Activated T-cell treated with anti-CD3 and anti-CD28 coated beads for 24 hours (primary cell): ENCODE measurements at regions not wholly inside any gene's neighbourhood (a gene's known extent, or its start where the extent isn't known, plus 50 kb on each side); places are given as distances from the start of the nearest gene placed in this dataset.
"Not testable (repeated sequence)": the region's sequence is repeated elsewhere in the genome, so short reads cannot be mapped to it uniquely, and the experiment has no call there.

Experiments
- DNase-seq: peaks from one replicate; pipeline ENCODE4 v3.0.0-alpha.2; 2020; ENCODE audit warnings: low read depth

DNA sequence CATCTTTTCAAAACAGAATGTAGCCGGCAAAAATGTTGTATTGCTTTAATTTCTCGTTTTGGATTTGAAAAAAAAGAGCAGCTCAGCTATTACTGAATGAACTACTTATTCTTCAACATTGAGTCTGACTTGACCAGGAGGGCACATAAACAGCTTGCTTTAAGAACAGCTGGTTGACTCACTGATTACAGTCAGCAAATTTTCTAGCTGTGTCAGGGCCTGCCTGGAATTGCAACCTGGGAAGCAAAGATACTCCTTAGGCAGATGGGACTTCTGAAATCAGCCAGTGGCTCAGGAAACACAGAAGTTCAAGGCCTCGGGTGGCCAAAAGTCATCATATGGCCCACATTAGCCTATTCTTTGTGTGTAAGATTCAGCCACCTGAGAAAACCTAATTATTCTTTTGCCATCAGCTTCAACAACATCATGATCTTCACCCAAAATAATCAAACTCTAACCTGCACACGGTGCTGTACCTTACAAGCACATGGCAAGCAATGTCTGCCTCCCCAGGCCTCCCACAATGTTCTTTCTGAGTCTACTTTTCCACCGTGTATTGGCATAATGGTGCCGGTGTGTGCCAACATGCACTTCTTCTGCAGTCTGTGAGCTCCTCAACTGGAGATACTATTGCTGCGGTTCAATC is 307.2 kb downstream of the HHIPL2 start:
- no peak for DNase-seq

DNA sequence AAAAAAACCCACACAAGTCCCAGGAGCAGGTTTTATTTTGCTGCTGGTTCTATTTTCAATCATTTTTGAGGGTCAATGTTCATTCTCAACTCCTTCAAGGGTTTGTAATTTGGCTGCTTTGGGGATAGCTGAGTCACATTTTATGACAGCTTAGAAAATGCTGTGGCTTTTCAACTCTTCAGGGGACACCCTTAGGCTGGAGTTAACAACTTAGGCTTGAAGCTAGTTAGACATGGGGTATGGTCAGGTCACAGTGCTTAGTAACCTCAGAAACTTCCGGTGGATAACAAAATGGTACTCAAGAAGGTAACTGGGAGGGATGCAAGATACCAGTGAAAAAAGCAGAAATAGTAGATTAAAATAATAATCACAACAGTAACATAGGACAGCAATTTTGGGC is 308.8 kb downstream of the HHIPL2 start:
- no peak for DNase-seq

- DNase-seq, result no peak
These were observed 313.6 kb downstream of the HHIPL2 start for GRCh38 chr1:222234351-222234750.

DNA sequence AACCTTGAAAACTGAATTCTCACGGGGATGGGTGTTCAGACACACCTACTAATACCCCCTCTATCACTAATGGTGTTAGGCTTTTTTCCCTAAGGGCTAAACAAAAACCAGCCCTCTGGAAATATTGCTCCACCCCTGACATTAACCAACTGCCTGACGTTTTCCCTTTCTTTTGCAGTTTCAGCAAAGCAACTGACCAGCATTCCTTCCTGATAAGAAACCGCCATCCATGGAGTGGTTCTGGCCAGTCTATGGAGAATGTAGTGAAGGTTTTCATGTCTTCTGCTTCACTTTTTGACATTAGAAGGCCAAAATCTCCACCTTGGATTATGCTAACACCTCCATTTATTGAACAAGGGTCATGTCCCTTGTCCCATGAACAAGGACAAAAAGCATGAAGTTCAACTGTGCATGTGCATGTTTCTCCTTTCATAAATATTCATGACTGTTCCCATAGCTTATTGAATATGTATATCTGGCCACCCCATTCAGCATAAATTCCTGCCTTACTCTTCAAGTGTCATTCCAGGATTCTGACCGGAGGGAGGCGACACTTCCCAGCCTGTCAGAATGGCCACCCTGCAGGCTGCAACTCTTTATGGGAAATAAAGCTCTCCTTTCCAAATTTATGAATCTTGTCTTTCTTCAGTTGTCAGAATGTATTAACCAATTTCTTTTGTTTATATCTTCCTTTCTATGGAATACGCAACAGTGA is 314.3 kb downstream of the HHIPL2 start:
- no peak for DNase-seq

DNA sequence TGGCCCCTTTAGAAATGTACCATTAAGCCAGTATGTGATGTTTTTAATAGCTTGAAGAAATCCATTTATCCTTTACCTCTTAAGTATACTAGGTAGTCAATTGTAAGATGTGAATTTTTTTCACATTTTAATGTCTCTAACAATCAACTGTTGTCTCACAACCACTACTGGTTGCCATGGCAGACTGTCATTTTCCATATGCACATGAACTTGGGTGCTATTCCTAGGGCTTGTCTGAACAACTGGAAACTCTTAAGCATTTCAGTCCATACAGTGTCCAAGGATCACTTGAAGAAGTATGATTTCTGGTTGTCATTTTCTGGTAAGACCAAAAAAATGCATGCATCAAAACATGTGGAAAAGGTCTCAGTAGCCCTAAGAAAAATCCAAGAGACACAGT is 315.1 kb downstream of the HHIPL2 start:
- DNase-seq, result no peak

GRCh38 chr1:222229672-222230312 is 318.1 kb downstream of the HHIPL2 start:
- no peak for DNase-seq

DNA sequence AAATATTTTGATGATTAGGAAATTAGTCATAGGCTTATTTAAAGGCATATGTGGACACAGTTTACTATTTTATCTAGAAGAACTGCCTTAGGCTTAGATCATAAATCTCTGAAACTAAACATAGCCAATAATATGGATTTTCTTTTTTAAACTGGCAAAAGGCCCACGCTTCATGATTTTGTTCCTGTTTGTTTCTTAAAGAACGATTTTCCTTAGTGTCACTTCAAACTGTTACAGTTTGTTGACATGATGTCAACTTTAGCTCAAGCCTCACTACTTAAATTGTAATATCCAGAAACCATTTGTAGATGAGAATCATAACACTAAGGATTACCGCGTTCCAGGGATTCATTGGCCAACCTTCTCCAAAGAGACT is 322.6 kb downstream of the HHIPL2 start:
- no peak for DNase-seq

GRCh38 chr1:222224636-222225315 is 323.1 kb downstream of the HHIPL2 start:
- no peak for DNase-seq

- no peak for DNase-seq
These were observed 323.7 kb downstream of the HHIPL2 start for GRCh38 chr1:222224156-222224555.

GRCh38 chr1:222223010-222223409 is 324.9 kb downstream of the HHIPL2 start:
- no peak for DNase-seq

DNA sequence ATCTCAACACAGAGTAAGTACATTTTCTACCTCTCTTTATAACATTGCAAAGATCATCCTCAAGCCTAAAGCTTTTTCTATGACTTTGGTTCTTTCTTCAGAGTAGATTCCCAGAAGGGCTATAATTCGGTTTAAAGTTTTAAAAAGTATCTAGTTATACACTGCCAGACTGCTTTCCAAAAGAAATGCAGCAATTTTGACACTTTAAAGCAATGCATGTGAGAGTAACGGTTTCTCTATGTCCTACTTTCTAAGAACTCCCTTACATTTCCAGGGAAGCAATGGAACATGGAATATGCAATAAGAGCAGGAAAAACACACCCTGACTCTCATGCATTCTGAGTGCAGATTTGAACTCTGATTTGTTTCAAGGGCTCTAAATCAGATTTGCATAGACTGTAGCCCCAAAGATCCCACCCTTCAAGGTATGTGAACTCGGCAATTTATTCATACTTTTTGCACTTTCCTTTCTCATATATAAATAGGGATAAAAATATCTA is 331.6 kb downstream of the HHIPL2 start:
- no peak for DNase-seq

DNA sequence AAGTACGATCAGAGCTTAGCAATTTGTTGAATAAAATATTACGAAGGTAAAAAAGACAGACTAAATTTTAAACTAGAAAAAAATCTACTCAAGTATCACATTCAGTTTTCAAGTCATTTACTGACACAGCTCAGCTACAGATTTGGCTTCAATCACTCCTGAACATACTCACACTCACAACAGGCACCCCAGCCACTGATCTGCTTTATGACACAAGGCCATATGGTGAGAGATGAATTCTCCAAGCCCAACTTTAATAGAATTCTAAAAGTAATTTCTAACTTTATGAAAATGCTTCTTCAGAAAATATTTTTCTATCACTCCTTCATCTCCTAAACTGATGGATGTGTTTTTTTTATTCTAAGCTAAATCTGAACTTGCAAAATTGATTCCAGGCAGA is 337.1 kb downstream of the HHIPL2 start:
- no peak for DNase-seq

DNA sequence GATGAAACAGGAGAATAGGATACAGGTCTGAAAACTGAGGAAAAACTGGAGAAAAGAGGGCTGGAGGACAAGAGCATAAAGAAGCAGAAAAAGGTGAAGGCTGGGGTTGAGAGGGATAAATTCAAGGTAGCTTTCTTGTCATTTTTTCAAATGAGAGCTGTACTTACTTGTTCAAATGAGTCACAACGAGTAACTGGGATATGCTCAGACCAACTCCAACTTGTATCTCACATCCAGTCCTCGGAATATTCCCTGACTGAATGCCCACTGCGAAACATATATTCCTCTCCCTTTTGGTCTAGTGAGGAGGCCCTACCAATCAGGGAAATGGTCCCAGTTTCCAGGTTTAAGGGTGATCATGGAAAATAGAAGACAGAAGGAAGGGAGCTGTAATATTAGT is 343.4 kb downstream of the HHIPL2 start:
- DNase-seq, result no peak

GRCh38 chr1:222202831-222203230 is 345.1 kb downstream of the HHIPL2 start:
- DNase-seq, result no peak

DNA sequence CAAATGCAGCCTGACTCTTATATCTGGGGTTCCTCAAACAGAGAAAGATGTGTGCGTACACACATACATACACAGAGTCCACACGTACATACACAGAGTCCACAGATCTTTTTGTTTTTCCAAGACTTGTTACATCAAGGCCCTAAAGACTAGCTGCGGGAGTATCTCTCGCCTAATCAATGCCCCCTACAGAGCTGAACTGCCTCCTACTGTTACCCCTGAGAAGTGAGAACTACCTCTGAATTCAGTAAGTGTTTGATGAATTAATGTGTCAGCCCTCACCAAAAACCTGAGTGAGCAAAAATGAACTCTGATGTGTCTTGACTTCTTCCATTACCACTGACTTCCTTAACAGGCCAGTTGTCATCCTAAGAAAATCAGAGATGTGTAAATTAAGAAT is 351.2 kb downstream of the HHIPL2 start:
- DNase-seq, result no peak

DNA sequence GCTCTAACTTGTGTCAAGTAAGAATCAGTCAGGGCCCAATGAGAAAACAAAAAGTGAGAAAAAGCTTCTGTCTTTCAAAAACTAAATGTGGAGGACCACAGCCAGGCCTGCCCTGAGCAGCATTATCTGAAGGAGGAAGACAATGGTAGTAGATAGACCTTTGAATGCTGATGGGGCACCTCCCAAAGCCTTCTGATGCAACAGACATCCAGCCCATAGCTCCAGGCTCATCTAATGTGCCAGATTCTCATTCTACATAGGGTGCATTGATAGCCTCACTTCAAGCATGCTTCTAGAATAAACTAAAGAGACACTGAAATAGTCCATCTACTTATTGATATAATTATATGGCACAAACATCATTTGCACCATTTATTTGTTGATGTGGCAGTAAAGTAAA is 351.6 kb downstream of the HHIPL2 start:
- DNase-seq, result no peak

GRCh38 chr1:222195857-222196256 is 352.0 kb downstream of the HHIPL2 start:
- no peak for DNase-seq

DNA sequence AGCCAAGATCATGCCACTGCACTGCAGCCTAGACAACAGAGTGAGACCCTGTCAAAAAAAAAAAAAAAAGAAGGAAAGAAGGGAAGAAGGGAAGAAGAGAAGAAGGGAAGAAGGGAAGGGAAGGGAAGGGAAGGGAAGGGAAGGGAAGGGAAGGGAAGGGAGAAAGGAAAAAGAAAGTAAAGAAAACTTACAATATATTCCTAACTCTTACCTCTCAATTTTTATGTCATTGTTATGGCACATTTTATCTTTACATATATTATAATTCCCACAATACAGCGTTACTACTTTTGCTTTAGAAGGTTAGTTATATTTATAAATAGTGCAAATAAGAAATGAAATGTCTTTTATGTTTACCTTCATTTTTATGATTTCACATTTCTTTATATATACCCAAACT is 358.7 kb downstream of the HHIPL2 start:
- DNase-seq, result no peak

DNA sequence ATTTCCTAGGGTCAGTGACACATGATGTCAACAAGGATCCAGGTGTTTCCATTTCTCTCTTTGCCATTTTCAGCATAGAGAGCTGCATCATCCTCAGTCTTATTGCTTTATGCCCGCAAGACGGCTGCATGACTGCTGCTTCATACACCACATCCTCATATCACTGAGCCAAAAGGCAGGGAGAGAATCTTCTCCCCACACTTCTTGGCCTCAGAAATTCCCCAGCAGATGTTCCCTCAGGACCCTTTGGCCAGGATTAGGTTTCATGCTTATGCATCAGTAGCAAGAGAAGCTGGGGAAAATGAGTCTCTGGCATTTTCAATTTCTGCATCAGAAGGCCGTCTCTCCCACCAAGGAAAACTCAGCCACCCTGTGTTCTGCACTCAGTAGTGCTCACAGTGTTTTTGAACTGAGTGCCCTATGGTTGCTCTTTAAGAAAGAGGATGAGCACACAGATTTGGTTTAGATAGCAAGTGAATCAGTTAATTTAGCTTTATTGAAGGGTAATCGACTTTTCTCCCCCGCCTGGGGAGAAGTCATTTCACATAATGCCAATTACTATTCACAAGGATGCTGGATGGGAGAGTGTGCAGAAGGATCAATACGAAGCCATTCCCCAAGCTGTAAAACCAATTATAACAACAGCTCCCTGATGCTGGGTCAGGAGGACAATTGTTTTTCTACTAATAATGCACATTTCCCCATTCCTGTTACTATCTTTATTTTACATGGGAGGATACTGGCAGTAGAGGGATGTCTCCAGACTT is 360.2 kb downstream of the HHIPL2 start:
- DNase-seq, result no peak

GRCh38 chr1:222182641-222183040 is 365.3 kb downstream of the HHIPL2 start:
- no peak for DNase-seq

DNA sequence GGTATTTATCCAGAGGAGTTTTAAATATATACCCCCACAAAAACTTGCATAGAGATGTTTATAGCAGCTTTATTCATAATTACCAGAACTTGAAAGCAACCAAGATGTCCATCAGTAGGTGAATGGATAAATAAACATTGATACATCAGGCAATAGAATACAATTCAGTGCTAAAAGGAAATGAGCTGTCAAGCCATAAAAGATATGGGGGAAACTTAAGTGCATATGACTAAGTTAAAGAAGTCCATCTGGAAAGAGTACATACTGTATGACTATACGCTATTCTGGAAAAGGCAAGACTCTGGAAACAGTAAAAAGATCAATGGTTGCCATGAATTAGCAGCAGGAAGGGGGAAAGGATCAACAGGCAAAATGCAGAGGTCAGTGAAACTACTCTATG is 366.7 kb downstream of the HHIPL2 start:
- no peak for DNase-seq

- not testable (repeated sequence) for DNase-seq
These were observed 370.4 kb downstream of the HHIPL2 start for GRCh38 chr1:222177496-222177895.
